ENCODE measurements at regions not wholly inside any gene's neighbourhood (a gene's known extent, or its start where the extent isn't known, plus 50 kb on each side); places are given as distances from the start of the nearest gene placed in this dataset.

DNA sequence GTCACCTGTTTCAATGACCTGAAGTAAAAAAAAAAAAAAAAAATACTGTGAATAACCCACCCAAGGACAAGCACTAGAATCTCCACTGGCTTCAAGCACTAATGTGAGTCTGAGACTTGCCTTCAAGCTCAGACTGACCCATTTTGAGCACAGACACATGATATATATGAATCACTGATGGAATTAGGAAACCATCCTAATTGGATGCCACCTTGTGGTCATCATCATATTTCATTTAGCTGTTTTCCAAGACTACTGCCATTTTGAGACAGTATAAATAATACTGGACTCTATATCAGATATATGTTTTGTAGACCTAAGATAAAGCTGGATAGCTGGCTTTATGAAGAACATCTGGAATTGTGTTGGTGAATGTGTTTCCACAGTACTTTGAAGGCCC, 1232.0 kb downstream of the KCNT2 start:
- DNase-seq (ENCODE audit: low spot score in 2 of 2) (no peak), ATAC-seq (replicated peaks; ENCODE audit: extremely low read depth, poor library complexity, severe bottlenecking) (no peak)
- Mint-ChIP-seq H3K36me3 (ENCODE audit: insufficient read depth) (no peaks in the 10 kb centered on the region), H3K9me3 (peaks cover 14% of the 10 kb centered on the region), H3K27ac (ENCODE audit: low read depth) (no peak overlapping the region), H3K4me1 (no peaks in the 10 kb centered on the region), H3K4me3 (no peak overlapping the region), H3K27me3 (no peaks in the 10 kb centered on the region)

DNA sequence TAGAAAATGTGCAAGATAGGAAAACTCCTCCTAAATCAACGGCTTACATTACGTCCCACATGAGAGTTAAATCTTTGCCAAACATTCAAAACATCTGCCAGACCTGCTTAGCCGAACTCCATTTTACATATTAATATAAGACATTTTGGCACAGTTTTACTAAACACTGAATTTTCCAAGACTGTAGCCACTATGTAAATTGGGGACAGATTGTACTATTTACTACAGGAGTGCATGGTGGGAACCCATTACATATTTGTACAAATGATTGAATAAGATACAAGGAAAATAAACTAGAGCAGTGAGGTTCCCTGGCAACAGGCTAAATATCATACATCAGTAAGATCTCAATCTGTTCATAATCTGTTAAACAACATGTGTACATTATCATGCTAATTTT, 1234.4 kb downstream of the KCNT2 start:
- no peak for ATAC-seq (replicated peaks; ENCODE audit: extremely low read depth, poor library complexity, severe bottlenecking)
- no peak overlapping the region for H3K27ac Mint-ChIP-seq (ENCODE audit: low read depth)
- peaks cover 20% of the 10 kb centered on the region for H3K9me3 Mint-ChIP-seq
- H3K27me3 Mint-ChIP-seq: no peaks in the 10 kb centered on the region
- no peaks in the 10 kb centered on the region for H3K4me1 Mint-ChIP-seq
- DNase-seq (ENCODE audit: low spot score in 2 of 2): no peak
- no peaks in the 10 kb centered on the region for H3K36me3 Mint-ChIP-seq (ENCODE audit: insufficient read depth)
- H3K4me3 Mint-ChIP-seq: no peak overlapping the region

- ATAC-seq (replicated peaks; ENCODE audit: extremely low read depth, poor library complexity, severe bottlenecking): no peak
- Mint-ChIP-seq H3K27me3 (no peaks in the 10 kb centered on the region), H3K36me3 (ENCODE audit: insufficient read depth) (no peaks in the 10 kb centered on the region), H3K4me1 (no peaks in the 10 kb centered on the region), H3K9me3 (peaks cover 13% of the 10 kb centered on the region), H3K4me3 (no peak overlapping the region), H3K27ac (ENCODE audit: low read depth) (no peak overlapping the region)
- no peak for DNase-seq (ENCODE audit: low spot score in 2 of 2)
Measured at GRCh38 chr1:195345149-195345548, 1263.1 kb downstream of the KCNT2 start.

- no peaks in the 10 kb centered on the region for H3K36me3 Mint-ChIP-seq (ENCODE audit: insufficient read depth)
- no peak overlapping the region for H3K4me3 Mint-ChIP-seq
- H3K27ac Mint-ChIP-seq (ENCODE audit: low read depth): no peak overlapping the region
- no peaks in the 10 kb centered on the region for H3K27me3 Mint-ChIP-seq
- ATAC-seq (replicated peaks; ENCODE audit: extremely low read depth, poor library complexity, severe bottlenecking): no peak
- DNase-seq (ENCODE audit: low spot score in 2 of 2): no peak
- H3K9me3 Mint-ChIP-seq: peaks cover 10% of the 10 kb centered on the region
- H3K4me1 Mint-ChIP-seq: no peaks in the 10 kb centered on the region
Measured at GRCh38 chr1:195337646-195338045, 1270.6 kb downstream of the KCNT2 start.

- Mint-ChIP-seq H3K4me1 (no peaks in the 10 kb centered on the region), H3K27me3 (no peaks in the 10 kb centered on the region), H3K27ac (ENCODE audit: low read depth) (no peak overlapping the region), H3K4me3 (no peak overlapping the region), H3K9me3 (peaks cover 8% of the 10 kb centered on the region), H3K36me3 (ENCODE audit: insufficient read depth) (no peaks in the 10 kb centered on the region)
- ATAC-seq (replicated peaks; ENCODE audit: extremely low read depth, poor library complexity, severe bottlenecking): no peak
- DNase-seq (ENCODE audit: low spot score in 2 of 2): no peak
Measured at GRCh38 chr1:195336812-195337211, 1271.4 kb downstream of the KCNT2 start.

- ATAC-seq (replicated peaks; ENCODE audit: extremely low read depth, poor library complexity, severe bottlenecking) (no peak), DNase-seq (ENCODE audit: low spot score in 2 of 2) (no peak)
- H3K27me3 Mint-ChIP-seq: no peaks in the 10 kb centered on the region
- H3K4me1 Mint-ChIP-seq: no peaks in the 10 kb centered on the region
- H3K9me3 Mint-ChIP-seq: peaks cover 5% of the 10 kb centered on the region
- no peaks in the 10 kb centered on the region for H3K36me3 Mint-ChIP-seq (ENCODE audit: insufficient read depth)
- no peak overlapping the region for H3K27ac Mint-ChIP-seq (ENCODE audit: low read depth)
- H3K4me3 Mint-ChIP-seq: no peak overlapping the region
Measured at GRCh38 chr1:195335541-195335940, 1272.7 kb downstream of the KCNT2 start.

- ATAC-seq (replicated peaks; ENCODE audit: extremely low read depth, poor library complexity, severe bottlenecking) (no peak), DNase-seq (ENCODE audit: low spot score in 2 of 2) (no peak)
- H3K9me3 Mint-ChIP-seq: peaks cover 10% of the 10 kb centered on the region
- H3K4me3 Mint-ChIP-seq: no peak overlapping the region
- H3K27me3 Mint-ChIP-seq: no peaks in the 10 kb centered on the region
- no peaks in the 10 kb centered on the region for H3K4me1 Mint-ChIP-seq
- H3K27ac Mint-ChIP-seq (ENCODE audit: low read depth): no peak overlapping the region
- H3K36me3 Mint-ChIP-seq (ENCODE audit: insufficient read depth): no peaks in the 10 kb centered on the region
Measured at GRCh38 chr1:195332102-195332501, 1276.1 kb downstream of the KCNT2 start.

DNA sequence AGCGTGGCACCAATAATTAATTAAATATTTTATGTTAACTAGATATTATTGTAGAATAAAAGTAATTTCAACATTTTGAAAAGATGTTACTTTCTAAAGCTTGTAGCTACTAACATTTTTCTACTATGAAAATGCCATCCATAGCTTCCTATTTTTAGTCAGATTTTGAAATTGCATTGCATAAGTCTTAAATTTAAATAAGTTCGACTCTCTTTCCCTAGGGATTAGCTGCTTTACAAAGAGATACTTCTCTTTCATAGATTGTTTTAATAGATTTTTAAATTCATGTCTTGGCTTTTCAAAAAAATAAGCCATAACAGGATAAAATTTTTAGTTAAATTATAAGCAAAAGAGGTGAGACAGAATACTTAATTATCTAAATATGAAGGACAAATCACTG, 1279.6 kb downstream of the KCNT2 start:
- no peak for ATAC-seq (replicated peaks; ENCODE audit: extremely low read depth, poor library complexity, severe bottlenecking)
- no peaks in the 10 kb centered on the region for H3K36me3 Mint-ChIP-seq (ENCODE audit: insufficient read depth)

GRCh38 chr1:195328102-195328501, 1280.1 kb downstream of the KCNT2 start:
- H3K27me3 Mint-ChIP-seq: no peaks in the 10 kb centered on the region
- DNase-seq (ENCODE audit: low spot score in 2 of 2) (no peak), ATAC-seq (replicated peaks; ENCODE audit: extremely low read depth, poor library complexity, severe bottlenecking) (no peak)
- no peaks in the 10 kb centered on the region for H3K4me1 Mint-ChIP-seq
- no peak overlapping the region for H3K4me3 Mint-ChIP-seq
- H3K9me3 Mint-ChIP-seq: peaks cover 20% of the 10 kb centered on the region
- no peaks in the 10 kb centered on the region for H3K36me3 Mint-ChIP-seq (ENCODE audit: insufficient read depth)
- no peak overlapping the region for H3K27ac Mint-ChIP-seq (ENCODE audit: low read depth)

More for the DNA sequence above, 1279.6 kb downstream of the KCNT2 start:
- no peak overlapping the region for H3K4me3 Mint-ChIP-seq
- H3K4me1 Mint-ChIP-seq: no peaks in the 10 kb centered on the region
- H3K27me3 Mint-ChIP-seq: no peaks in the 10 kb centered on the region
- DNase-seq (ENCODE audit: low spot score in 2 of 2): no peak
- no peak overlapping the region for H3K27ac Mint-ChIP-seq (ENCODE audit: low read depth)
- peaks cover 16% of the 10 kb centered on the region for H3K9me3 Mint-ChIP-seq

DNA sequence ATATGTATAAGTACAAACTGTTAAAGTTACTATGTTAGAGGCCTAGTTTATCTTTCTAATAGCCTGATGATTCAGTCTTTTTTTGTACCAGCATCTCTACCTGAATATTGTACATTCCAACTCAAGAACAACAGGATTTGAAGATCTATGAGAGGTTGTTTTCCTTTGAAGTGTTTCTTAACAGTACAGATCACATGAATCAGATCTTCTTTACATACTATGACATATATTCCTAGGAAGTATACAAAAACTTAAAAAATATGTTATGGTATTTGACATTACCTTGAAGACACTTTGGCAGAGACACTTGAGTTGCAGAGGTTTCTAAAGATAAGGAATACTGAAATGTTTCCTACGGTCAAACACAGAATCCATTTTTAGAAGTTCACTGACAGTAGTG, 1280.9 kb downstream of the KCNT2 start:
- DNase-seq (ENCODE audit: low spot score in 2 of 2) (no peak), ATAC-seq (replicated peaks; ENCODE audit: extremely low read depth, poor library complexity, severe bottlenecking) (no peak)
- Mint-ChIP-seq H3K4me3 (no peak overlapping the region), H3K4me1 (no peaks in the 10 kb centered on the region), H3K36me3 (ENCODE audit: insufficient read depth) (no peaks in the 10 kb centered on the region), H3K9me3 (peaks cover 23% of the 10 kb centered on the region), H3K27me3 (no peaks in the 10 kb centered on the region), H3K27ac (ENCODE audit: low read depth) (no peak overlapping the region)

- Mint-ChIP-seq H3K4me3 (no peak overlapping the region), H3K27me3 (no peaks in the 10 kb centered on the region), H3K4me1 (no peaks in the 10 kb centered on the region), H3K36me3 (ENCODE audit: insufficient read depth) (no peaks in the 10 kb centered on the region), H3K27ac (ENCODE audit: low read depth) (no peak overlapping the region), H3K9me3 (peaks cover 23% of the 10 kb centered on the region)
- DNase-seq (ENCODE audit: low spot score in 2 of 2) (no peak), ATAC-seq (replicated peaks; ENCODE audit: extremely low read depth, poor library complexity, severe bottlenecking) (no peak)
Measured at GRCh38 chr1:195326325-195326724, 1281.9 kb downstream of the KCNT2 start.

DNA sequence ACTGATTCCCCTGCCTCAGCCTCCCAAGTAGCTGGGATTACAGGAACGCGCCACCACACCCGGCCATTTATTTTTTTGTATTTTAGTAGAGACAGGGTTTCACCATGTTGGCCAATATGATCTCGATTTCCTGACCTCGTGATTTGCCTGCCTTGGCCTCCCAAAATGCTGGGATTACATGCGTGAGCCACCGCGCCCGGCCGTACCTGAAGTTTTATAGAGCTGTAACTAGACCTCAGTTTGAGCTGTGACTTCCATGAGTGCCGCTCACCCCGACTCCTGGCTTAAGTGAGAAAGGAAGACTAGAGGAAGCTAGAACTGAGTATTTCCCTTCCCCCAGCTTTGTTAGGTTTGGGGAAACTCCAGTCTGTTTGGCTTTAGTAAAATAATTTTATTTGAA, 1283.1 kb downstream of the KCNT2 start:
- H3K9me3 Mint-ChIP-seq: peaks cover 21% of the 10 kb centered on the region
- H3K27ac Mint-ChIP-seq (ENCODE audit: low read depth): no peak overlapping the region
- H3K4me3 Mint-ChIP-seq: no peak overlapping the region
- no peaks in the 10 kb centered on the region for H3K27me3 Mint-ChIP-seq
- DNase-seq (ENCODE audit: low spot score in 2 of 2) (no peak), ATAC-seq (replicated peaks; ENCODE audit: extremely low read depth, poor library complexity, severe bottlenecking) (no peak)
- H3K36me3 Mint-ChIP-seq (ENCODE audit: insufficient read depth): no peaks in the 10 kb centered on the region
- no peaks in the 10 kb centered on the region for H3K4me1 Mint-ChIP-seq

GRCh38 chr1:195306281-195306680, 1302.0 kb downstream of the KCNT2 start:
- Mint-ChIP-seq H3K27me3 (no peaks in the 10 kb centered on the region), H3K36me3 (ENCODE audit: insufficient read depth) (no peaks in the 10 kb centered on the region), H3K4me1 (no peaks in the 10 kb centered on the region), H3K4me3 (no peak overlapping the region), H3K9me3 (peaks cover 10% of the 10 kb centered on the region), H3K27ac (ENCODE audit: low read depth) (no peak overlapping the region)
- DNase-seq (ENCODE audit: low spot score in 2 of 2): no peak
- no peak for ATAC-seq (replicated peaks; ENCODE audit: extremely low read depth, poor library complexity, severe bottlenecking)

DNA sequence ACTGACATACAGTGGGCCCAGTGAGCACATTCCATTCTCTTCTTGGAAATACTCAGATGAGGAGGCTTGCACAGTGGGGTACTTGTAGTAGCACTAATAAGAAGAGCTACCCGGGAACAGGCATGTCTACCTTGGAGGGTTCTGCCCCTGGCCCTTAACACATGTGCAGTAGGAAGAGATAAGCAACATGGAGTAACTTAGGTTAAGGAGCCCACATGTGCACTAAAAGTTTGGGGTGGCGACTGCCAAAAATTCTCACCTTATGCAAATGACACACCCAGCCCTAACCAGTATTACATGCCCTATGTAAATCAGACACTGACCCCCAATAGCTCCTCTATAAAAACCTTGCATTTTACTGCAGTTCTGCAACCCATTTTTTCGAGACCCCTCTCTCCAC, 1313.3 kb downstream of the KCNT2 start:
- Mint-ChIP-seq H3K27ac (ENCODE audit: low read depth) (no peak overlapping the region), H3K4me3 (no peak overlapping the region), H3K27me3 (no peaks in the 10 kb centered on the region), H3K36me3 (ENCODE audit: insufficient read depth) (no peaks in the 10 kb centered on the region), H3K4me1 (no peaks in the 10 kb centered on the region), H3K9me3 (peaks cover under 1% of the 10 kb centered on the region)
- ATAC-seq (replicated peaks; ENCODE audit: extremely low read depth, poor library complexity, severe bottlenecking) (no peak), DNase-seq (ENCODE audit: low spot score in 2 of 2) (no peak)
